ENCODE measurements at regions not wholly inside any gene's neighbourhood (a gene's known extent, or its start where the extent isn't known, plus 50 kb on each side); places are given as distances from the start of the nearest gene placed in this dataset.

DNA sequence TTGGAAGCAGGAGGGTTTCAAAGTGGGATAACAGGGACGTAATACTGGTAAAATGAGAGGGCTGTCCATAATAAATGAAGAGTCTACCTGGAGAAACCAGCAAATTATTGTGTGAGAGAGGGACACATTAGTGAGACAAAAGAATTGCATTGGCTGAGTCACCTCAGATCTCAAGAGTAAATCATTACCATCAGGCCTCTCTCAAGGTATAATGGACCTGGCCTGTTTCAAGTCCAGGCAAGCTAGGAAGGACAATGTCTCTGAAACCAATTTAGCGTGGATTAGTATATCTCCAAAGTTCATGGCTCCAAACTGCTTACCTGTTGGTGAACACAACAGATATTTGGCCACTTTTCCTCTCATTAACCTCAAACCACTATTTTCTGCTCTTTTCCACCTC lies 471.4 kb downstream of the CMPK2 start:
- WGBS (ENCODE audit: low lambda C conversion rate) = 27% methylated on average over 2 of the region's 2 CpGs
- CTCF ChIA-PET = interaction anchor here (0.9 kb wide), 1 partner anchor 41 kb away, joined by 4 read pairs; no protein-coding TSS in a partner anchor

DNA sequence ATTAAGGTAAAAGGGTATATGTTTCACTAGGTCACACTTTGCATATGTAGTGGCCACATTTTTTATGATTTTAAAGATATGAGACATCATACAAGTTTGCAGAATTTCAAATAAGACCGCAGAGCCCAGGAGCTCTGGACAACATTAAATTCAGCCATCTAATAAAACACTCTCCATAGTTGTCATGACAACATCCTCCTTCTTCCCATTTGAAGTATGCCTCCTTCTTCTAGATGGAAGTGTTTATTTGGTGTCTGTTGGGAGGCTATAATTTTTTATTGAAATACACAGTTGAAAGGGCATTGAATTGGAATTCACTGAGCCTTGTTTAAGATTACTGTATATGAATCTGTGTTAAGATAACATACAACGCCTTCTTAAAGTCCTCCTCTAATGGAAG lies 467.3 kb downstream of the CMPK2 start:
- no peak for DNase-seq
- H3K9me3 ChIP-seq = no peaks in the 10 kb centered on the region; the same call in 1 of the 2 replicates
- POLR2A ChIA-PET = no interaction called here
- 60% methylated on average over 2 of the region's 2 CpGs for WGBS (ENCODE audit: low lambda C conversion rate)
- H3K4me1 ChIP-seq (ENCODE audit: control insufficient read depth in 1 of 2, insufficient read depth in 2 of 2, low read depth in 1 of 2, low read length in 1 of 2) = no peaks in the 10 kb centered on the region
- no peaks in the 10 kb centered on the region for H3F3A ChIP-seq (replicated peaks; ENCODE audit: insufficient read depth)
- no peak overlapping the region for H3K9ac ChIP-seq
- no peaks in the 10 kb centered on the region for H3K27me3 ChIP-seq (ENCODE audit: insufficient read depth)
- H3K4me3 ChIP-seq (ENCODE audit: low read depth in 2 of 2, low read length in 1 of 2) = no peak overlapping the region
- no peaks in the 10 kb centered on the region for H3K36me3 ChIP-seq (replicated peaks in 1 of 2; ENCODE audit: control insufficient read depth in 1 of 2, insufficient read depth in 2 of 2, low read length in 1 of 2)
- H4K20me1 ChIP-seq (ENCODE audit: insufficient read depth) = no peaks in the 10 kb centered on the region
- no peaks in the 10 kb centered on the region for H3K9me2 ChIP-seq
- H3K79me2 ChIP-seq (ENCODE audit: insufficient read depth) = no peaks in the 10 kb centered on the region
- no peak overlapping the region for H3K4me2 ChIP-seq
- CTCF ChIA-PET = interaction anchor here (0.9 to 1.2 kb wide), 2 partner anchors 15 to 28 kb away, joined by 3 read pairs; no protein-coding TSS in a partner anchor
- H3K27ac ChIP-seq (ENCODE audit: low read depth in 2 of 2, low read length in 1 of 2) = no peak overlapping the region
- H2AFZ ChIP-seq (ENCODE audit: low read depth) = no peak overlapping the region
- TF ChIP-seq POLR2AphosphoS5 (IDR thresholded peaks at IDR 0.05; ENCODE audit: low read depth, low read length) (no peak), RCOR1 (IDR thresholded peaks at IDR 0.05; ENCODE audit: low read length) (no peak), ELF1 (IDR thresholded peaks at IDR 0.05) (no peak), MXI1 (IDR thresholded peaks at IDR 0.05; ENCODE audit: low read depth, low read length) (no peak), SIN3A (IDR thresholded peaks at IDR 0.05; ENCODE audit: borderline replicate concordance, low read depth, low read length) (no peak), TEAD4 (IDR thresholded peaks at IDR 0.05; ENCODE audit: borderline replicate concordance, insufficient read depth) (no peak), RFX5 (IDR thresholded peaks at IDR 0.05; ENCODE audit: low read length) (no peak), TCF12 (IDR thresholded peaks at IDR 0.05) (no peak)
- TF ChIP-seq, protein P1, sequence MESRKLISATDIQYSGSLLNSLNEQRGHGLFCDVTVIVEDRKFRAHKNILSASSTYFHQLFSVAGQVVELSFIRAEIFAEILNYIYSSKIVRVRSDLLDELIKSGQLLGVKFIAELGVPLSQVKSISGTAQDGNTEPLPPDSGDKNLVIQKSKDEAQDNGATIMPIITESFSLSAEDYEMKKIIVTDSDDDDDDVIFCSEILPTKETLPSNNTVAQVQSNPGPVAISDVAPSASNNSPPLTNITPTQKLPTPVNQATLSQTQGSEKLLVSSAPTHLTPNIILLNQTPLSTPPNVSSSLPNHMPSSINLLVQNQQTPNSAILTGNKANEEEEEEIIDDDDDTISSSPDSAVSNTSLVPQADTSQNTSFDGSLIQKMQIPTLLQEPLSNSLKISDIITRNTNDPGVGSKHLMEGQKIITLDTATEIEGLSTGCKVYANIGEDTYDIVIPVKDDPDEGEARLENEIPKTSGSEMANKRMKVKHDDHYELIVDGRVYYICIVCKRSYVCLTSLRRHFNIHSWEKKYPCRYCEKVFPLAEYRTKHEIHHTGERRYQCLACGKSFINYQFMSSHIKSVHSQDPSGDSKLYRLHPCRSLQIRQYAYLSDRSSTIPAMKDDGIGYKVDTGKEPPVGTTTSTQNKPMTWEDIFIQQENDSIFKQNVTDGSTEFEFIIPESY (IDR thresholded peaks at IDR 0.05; ENCODE audit: borderline replicate concordance, low read depth) = no peak
- TF ChIP-seq, protein P2, sequence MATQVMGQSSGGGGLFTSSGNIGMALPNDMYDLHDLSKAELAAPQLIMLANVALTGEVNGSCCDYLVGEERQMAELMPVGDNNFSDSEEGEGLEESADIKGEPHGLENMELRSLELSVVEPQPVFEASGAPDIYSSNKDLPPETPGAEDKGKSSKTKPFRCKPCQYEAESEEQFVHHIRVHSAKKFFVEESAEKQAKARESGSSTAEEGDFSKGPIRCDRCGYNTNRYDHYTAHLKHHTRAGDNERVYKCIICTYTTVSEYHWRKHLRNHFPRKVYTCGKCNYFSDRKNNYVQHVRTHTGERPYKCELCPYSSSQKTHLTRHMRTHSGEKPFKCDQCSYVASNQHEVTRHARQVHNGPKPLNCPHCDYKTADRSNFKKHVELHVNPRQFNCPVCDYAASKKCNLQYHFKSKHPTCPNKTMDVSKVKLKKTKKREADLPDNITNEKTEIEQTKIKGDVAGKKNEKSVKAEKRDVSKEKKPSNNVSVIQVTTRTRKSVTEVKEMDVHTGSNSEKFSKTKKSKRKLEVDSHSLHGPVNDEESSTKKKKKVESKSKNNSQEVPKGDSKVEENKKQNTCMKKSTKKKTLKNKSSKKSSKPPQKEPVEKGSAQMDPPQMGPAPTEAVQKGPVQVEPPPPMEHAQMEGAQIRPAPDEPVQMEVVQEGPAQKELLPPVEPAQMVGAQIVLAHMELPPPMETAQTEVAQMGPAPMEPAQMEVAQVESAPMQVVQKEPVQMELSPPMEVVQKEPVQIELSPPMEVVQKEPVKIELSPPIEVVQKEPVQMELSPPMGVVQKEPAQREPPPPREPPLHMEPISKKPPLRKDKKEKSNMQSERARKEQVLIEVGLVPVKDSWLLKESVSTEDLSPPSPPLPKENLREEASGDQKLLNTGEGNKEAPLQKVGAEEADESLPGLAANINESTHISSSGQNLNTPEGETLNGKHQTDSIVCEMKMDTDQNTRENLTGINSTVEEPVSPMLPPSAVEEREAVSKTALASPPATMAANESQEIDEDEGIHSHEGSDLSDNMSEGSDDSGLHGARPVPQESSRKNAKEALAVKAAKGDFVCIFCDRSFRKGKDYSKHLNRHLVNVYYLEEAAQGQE (IDR thresholded peaks at IDR 0.05; ENCODE audit: low read depth, low read length) = no peak

More for the DNA sequence above, 471.4 kb downstream of the CMPK2 start:
- no peaks in the 10 kb centered on the region for H3F3A ChIP-seq (replicated peaks; ENCODE audit: insufficient read depth)
- H3K9me2 ChIP-seq = no peaks in the 10 kb centered on the region
- H3K9me3 ChIP-seq = no peaks in the 10 kb centered on the region
- DNase-seq = no peak
- H3K4me1 ChIP-seq (ENCODE audit: control insufficient read depth in 1 of 2, insufficient read depth in 2 of 2, low read depth in 1 of 2, low read length in 1 of 2) = no peaks in the 10 kb centered on the region
- no peak overlapping the region for H3K27ac ChIP-seq (ENCODE audit: low read depth in 2 of 2, low read length in 1 of 2)
- no peaks in the 10 kb centered on the region for H3K27me3 ChIP-seq (ENCODE audit: insufficient read depth)
- H3K4me3 ChIP-seq (ENCODE audit: low read depth in 2 of 2, low read length in 1 of 2) = no peak overlapping the region
- H3K36me3 ChIP-seq (replicated peaks in 1 of 2; ENCODE audit: control insufficient read depth in 1 of 2, insufficient read depth in 2 of 2, low read length in 1 of 2) = no peaks in the 10 kb centered on the region
- POLR2A ChIA-PET = no interaction called here
- no peak for TF ChIP-seq RFX5 (IDR thresholded peaks at IDR 0.05; ENCODE audit: low read length)
- TF ChIP-seq, protein P3, sequence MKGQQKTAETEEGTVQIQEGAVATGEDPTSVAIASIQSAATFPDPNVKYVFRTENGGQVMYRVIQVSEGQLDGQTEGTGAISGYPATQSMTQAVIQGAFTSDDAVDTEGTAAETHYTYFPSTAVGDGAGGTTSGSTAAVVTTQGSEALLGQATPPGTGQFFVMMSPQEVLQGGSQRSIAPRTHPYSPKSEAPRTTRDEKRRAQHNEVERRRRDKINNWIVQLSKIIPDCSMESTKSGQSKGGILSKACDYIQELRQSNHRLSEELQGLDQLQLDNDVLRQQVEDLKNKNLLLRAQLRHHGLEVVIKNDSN (IDR thresholded peaks at IDR 0.05; ENCODE audit: borderline replicate concordance, low read depth) = no peak
- no peak for TF ChIP-seq MXI1 (IDR thresholded peaks at IDR 0.05; ENCODE audit: low read depth, low read length)
- no peak for TF ChIP-seq FOXJ3 (CRISPR knock-in tag; IDR thresholded peaks at IDR 0.05)
- TF ChIP-seq POLR2AphosphoS5 (IDR thresholded peaks at IDR 0.05; ENCODE audit: low read depth, low read length) = no peak
- TF ChIP-seq RCOR1 (IDR thresholded peaks at IDR 0.05; ENCODE audit: low read length) = no peak
- no peak for TF ChIP-seq FOSL2 (IDR thresholded peaks at IDR 0.05; ENCODE audit: borderline replicate concordance, low read depth)
- TF ChIP-seq TEAD4 (IDR thresholded peaks at IDR 0.05; ENCODE audit: borderline replicate concordance, insufficient read depth) = no peak
- no peak for TF ChIP-seq SIN3A (IDR thresholded peaks at IDR 0.05; ENCODE audit: borderline replicate concordance, low read depth, low read length)
- no peak for TF ChIP-seq GATA2 (CRISPR knock-in tag; IDR thresholded peaks at IDR 0.05)
- TF ChIP-seq FOXM1 (IDR thresholded peaks at IDR 0.05; ENCODE audit: low read depth) = no peak
- no peak for TF ChIP-seq CHD2 (IDR thresholded peaks at IDR 0.05; ENCODE audit: low read length, partially characterized antibody)
- no peak for TF ChIP-seq YY1 (IDR thresholded peaks at IDR 0.05; ENCODE audit: low read depth)
- no peak for TF ChIP-seq RXRA (IDR thresholded peaks at IDR 0.05; ENCODE audit: borderline replicate concordance, low read depth)
- no peak for TF ChIP-seq EZH2phosphoT487 (IDR thresholded peaks at IDR 0.05; ENCODE audit: borderline replicate concordance, low read depth)
- TF ChIP-seq, protein P4, sequence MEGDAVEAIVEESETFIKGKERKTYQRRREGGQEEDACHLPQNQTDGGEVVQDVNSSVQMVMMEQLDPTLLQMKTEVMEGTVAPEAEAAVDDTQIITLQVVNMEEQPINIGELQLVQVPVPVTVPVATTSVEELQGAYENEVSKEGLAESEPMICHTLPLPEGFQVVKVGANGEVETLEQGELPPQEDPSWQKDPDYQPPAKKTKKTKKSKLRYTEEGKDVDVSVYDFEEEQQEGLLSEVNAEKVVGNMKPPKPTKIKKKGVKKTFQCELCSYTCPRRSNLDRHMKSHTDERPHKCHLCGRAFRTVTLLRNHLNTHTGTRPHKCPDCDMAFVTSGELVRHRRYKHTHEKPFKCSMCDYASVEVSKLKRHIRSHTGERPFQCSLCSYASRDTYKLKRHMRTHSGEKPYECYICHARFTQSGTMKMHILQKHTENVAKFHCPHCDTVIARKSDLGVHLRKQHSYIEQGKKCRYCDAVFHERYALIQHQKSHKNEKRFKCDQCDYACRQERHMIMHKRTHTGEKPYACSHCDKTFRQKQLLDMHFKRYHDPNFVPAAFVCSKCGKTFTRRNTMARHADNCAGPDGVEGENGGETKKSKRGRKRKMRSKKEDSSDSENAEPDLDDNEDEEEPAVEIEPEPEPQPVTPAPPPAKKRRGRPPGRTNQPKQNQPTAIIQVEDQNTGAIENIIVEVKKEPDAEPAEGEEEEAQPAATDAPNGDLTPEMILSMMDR (IDR thresholded peaks at IDR 0.05) = no peak
- TF ChIP-seq EP300 (IDR thresholded peaks at IDR 0.05; ENCODE audit: borderline replicate concordance in 1 of 2, low read depth in 1 of 2, low read length in 1 of 2) = no peak
- no peak for TF ChIP-seq JUND (IDR thresholded peaks at IDR 0.05)
- TF ChIP-seq RAD21 (IDR thresholded peaks at IDR 0.05; ENCODE audit: low read length) = no peak
- TF ChIP-seq MEF2A (IDR thresholded peaks at IDR 0.05; ENCODE audit: borderline replicate concordance, low read depth) = no peak
- no peak overlapping the region for H3K9ac ChIP-seq
- H3K4me2 ChIP-seq = no peak overlapping the region
- H4K20me1 ChIP-seq (ENCODE audit: insufficient read depth) = no peaks in the 10 kb centered on the region
- no peak overlapping the region for H2AFZ ChIP-seq (ENCODE audit: low read depth)
- H3K79me2 ChIP-seq (ENCODE audit: insufficient read depth) = no peaks in the 10 kb centered on the region

Measured in SK-N-SH (cell line).